Anterior cingulate cortex (tissue), 58 donors: ENCODE measurements at regions not wholly inside any gene's neighbourhood (a gene's known extent, or its start where the extent isn't known, plus 50 kb on each side); places are given as distances from the start of the nearest gene placed in this dataset.
"Not testable (repeated sequence)": the region's sequence is repeated elsewhere in the genome, so short reads cannot be mapped to it uniquely, and the experiment has no call there.

Experiments
- DNase-seq, 58 donors: peaks; one replicate each; lab custom pipeline; 2025; lab: John Stamatoyannopoulos, UW

GRCh38 chr2:195472501-195473234 is 184.4 kb upstream of the SLC39A10 start:
- no peak for DNase-seq

GRCh38 chr2:195471807-195472206 is 185.2 kb upstream of the SLC39A10 start:
- DNase-seq = no peak

GRCh38 chr2:195471163-195471562 is 185.9 kb upstream of the SLC39A10 start:
- DNase-seq = no peak

- DNase-seq = no peak
Observed at GRCh38 chr2:195470622-195471021, 186.4 kb upstream of the SLC39A10 start.

- no peak for DNase-seq
Observed at GRCh38 chr2:195468771-195469170, 188.3 kb upstream of the SLC39A10 start.

GRCh38 chr2:195466427-195466826 is 190.6 kb upstream of the SLC39A10 start:
- no peak for DNase-seq

GRCh38 chr2:195461010-195461409 is 196.0 kb upstream of the SLC39A10 start:
- no peak for DNase-seq

- DNase-seq = no peak
Observed at GRCh38 chr2:195458936-195459335, 198.1 kb upstream of the SLC39A10 start.

- DNase-seq = no peak
Observed at GRCh38 chr2:195457873-195458272, 199.2 kb upstream of the SLC39A10 start.

GRCh38 chr2:195456771-195457170 is 200.3 kb upstream of the SLC39A10 start:
- DNase-seq = no peak

- no peak for DNase-seq
Observed at GRCh38 chr2:195451160-195451559, 205.9 kb upstream of the SLC39A10 start.

GRCh38 chr2:195450552-195451113 is 206.4 kb upstream of the SLC39A10 start:
- DNase-seq = no peak

GRCh38 chr2:195447323-195447975 is 209.6 kb upstream of the SLC39A10 start:
- peak in 3 of 58 donors; percentile 4 to 56 (median 10) for DNase-seq

- DNase-seq = no peak
Observed at GRCh38 chr2:195445639-195446038, 211.4 kb upstream of the SLC39A10 start.

- DNase-seq = no peak
Observed at GRCh38 chr2:195443926-195444325, 213.1 kb upstream of the SLC39A10 start.

- no peak for DNase-seq
Observed at GRCh38 chr2:195442458-195443175, 214.4 kb upstream of the SLC39A10 start.

- no peak for DNase-seq
Observed at GRCh38 chr2:195438692-195439091, 218.3 kb upstream of the SLC39A10 start.

GRCh38 chr2:195437521-195437920 is 219.5 kb upstream of the SLC39A10 start:
- DNase-seq = no peak

- DNase-seq = no peak
Observed at GRCh38 chr2:195434346-195434745, 222.7 kb upstream of the SLC39A10 start.

- DNase-seq = not testable (repeated sequence)
Observed at GRCh38 chr2:195433729-195434128, 223.3 kb upstream of the SLC39A10 start.

- DNase-seq = no peak
Observed at GRCh38 chr2:195428673-195429072, 228.4 kb upstream of the SLC39A10 start.
